CD14-positive monocyte (primary cell): ENCODE measurements at regions not wholly inside any gene's neighbourhood (a gene's known extent, or its start where the extent isn't known, plus 50 kb on each side); places are given as distances from the start of the nearest gene placed in this dataset.

Source experiments
- DNase-seq, 3 donors: peaks; one replicate each; pipeline ENCODE4 v3.0.0-alpha.2; 2011 to 2022
- H2AFZ ChIP-seq: 2 replicates; pipeline ENCODE4 v1.6.0; 2012; ENCODE audit warnings: mild to moderate bottlenecking, low read depth, low read length, inconsistent platforms; ENCODE audit not compliant: insufficient read depth, poor library complexity, severe bottlenecking
- H3K27ac ChIP-seq, 2 donors: 1 replicate in 1 of 2; 2 replicates in 1 of 2; pipeline ENCODE4 v1.5.1; 2012 to 2013; ENCODE audit warnings: low read length in 2 of 2, control low read depth in 1 of 2, inconsistent platforms in 1 of 2, low read depth in 1 of 2, mild to moderate bottlenecking in 1 of 2
- H3K27me3 ChIP-seq, 2 donors: one replicate each; pipeline versions ENCODE4 v1.6.0 to v1.6.1; 2011 to 2013; ENCODE audit warnings: low read length in 2 of 2; ENCODE audit not compliant: control insufficient read depth in 2 of 2, insufficient read depth in 2 of 2
- H3K36me3 ChIP-seq, 2 donors: replicated peaks in 1 of 2; 1 replicate in 1 of 2; 2 replicates in 1 of 2; pipeline versions ENCODE4 v1.5.1 to v1.6.1; 2012 to 2013; ENCODE audit warnings: low read length in 2 of 2, control low read depth in 1 of 2, inconsistent platforms in 1 of 2, mild to moderate bottlenecking in 1 of 2; ENCODE audit not compliant: insufficient read depth in 2 of 2, control insufficient read depth in 1 of 2
- H3K4me1 ChIP-seq, 2 donors: 1 replicate in 1 of 2; 2 replicates in 1 of 2; pipeline versions ENCODE4 v1.5.1 to v1.6.1; 2012 to 2013; ENCODE audit warnings: low read length in 2 of 2, control low read depth in 1 of 2, inconsistent platforms in 1 of 2, mild to moderate bottlenecking in 1 of 2, moderate library complexity in 1 of 2; ENCODE audit not compliant: insufficient read depth in 2 of 2, control insufficient read depth in 1 of 2
- H3K4me2 ChIP-seq: replicated peaks from 2 replicates; pipeline ENCODE3; 2012; ENCODE audit warnings: low read length, moderate library complexity, mild to moderate bottlenecking; ENCODE audit not compliant: poor library complexity, severe bottlenecking; ENCODE audit errors: extremely low read depth
- H3K4me3 ChIP-seq, 3 experiments: fragments of 200-600 bp in 1 of 3; sonication (generic) in 1 of 3; replicated peaks in 1 of 3; 1 replicate in 2 of 3; 2 replicates in 1 of 3; pipeline ENCODE4 v1.5.1; 2011 to 2013; ENCODE audit warnings: low read length in 3 of 3, mild to moderate bottlenecking in 3 of 3, control low read depth in 2 of 3, low read depth in 2 of 3, inconsistent platforms in 1 of 3, moderate library complexity in 1 of 3
- H3K79me2 ChIP-seq: 2 replicates; pipeline ENCODE4 v1.6.0; 2012; ENCODE audit warnings: mild to moderate bottlenecking, control low read depth, inconsistent platforms, low read length, moderate library complexity; ENCODE audit not compliant: insufficient read depth
- H3K9ac ChIP-seq: 2 replicates; pipeline ENCODE4 v1.6.0; 2017; ENCODE audit warnings: low read length, mild to moderate bottlenecking; ENCODE audit not compliant: insufficient read depth, poor library complexity, severe bottlenecking
- H3K9me3 ChIP-seq, 2 donors: replicated peaks in 1 of 2; 1 replicate in 1 of 2; 2 replicates in 1 of 2; pipeline versions ENCODE4 v1.5.1 to v1.6.1; 2012 to 2013; ENCODE audit warnings: low read length in 2 of 2, control low read depth in 1 of 2; ENCODE audit not compliant: control insufficient read depth in 1 of 2, insufficient read depth in 1 of 2
- H4K20me1 ChIP-seq: 2 replicates; pipeline ENCODE4 v1.6.0; 2012; ENCODE audit warnings: mild to moderate bottlenecking, low read length, control low read depth, moderate library complexity; ENCODE audit not compliant: insufficient read depth
- H3K27ac Mint-ChIP-seq, 7 donors: one replicate each; pipeline ENCODE4 v1.8.0; 2020; ENCODE audit warnings: mild to moderate bottlenecking in 7 of 7, mixed read lengths in 7 of 7, moderate library complexity in 6 of 7, inconsistent platforms in 2 of 7
- H3K27me3 Mint-ChIP-seq, 3 donors: one replicate each; pipeline ENCODE4 v1.8.0; 2021 to 2022; ENCODE audit warnings: low read depth in 3 of 3, mild to moderate bottlenecking in 3 of 3, mixed read lengths in 3 of 3, moderate library complexity in 3 of 3, inconsistent platforms in 1 of 3
- H3K36me3 Mint-ChIP-seq, 2 donors: one replicate each; pipeline ENCODE4 v1.8.0; 2020; ENCODE audit warnings: mixed read lengths in 2 of 2, inconsistent platforms in 1 of 2, mild to moderate bottlenecking in 1 of 2
- H3K4me1 Mint-ChIP-seq: one replicate; pipeline ENCODE4 v1.8.0; 2020; ENCODE audit warnings: mild to moderate bottlenecking, mixed read lengths
- H3K4me3 Mint-ChIP-seq, 2 donors: one replicate each; pipeline ENCODE4 v1.8.0; 2020; ENCODE audit warnings: mild to moderate bottlenecking in 2 of 2, mixed read lengths in 2 of 2, moderate library complexity in 1 of 2
- H3K9me3 Mint-ChIP-seq, 7 donors: one replicate each; pipeline ENCODE4 v1.8.0; 2020 to 2022; ENCODE audit warnings: mixed read lengths in 7 of 7, mild to moderate bottlenecking in 6 of 7, moderate library complexity in 6 of 7, inconsistent platforms in 2 of 7
- WGBS: methylation state at CpG from one replicate; pipeline ENCODE4 v1.1.5; 2013; ENCODE audit warnings: missing lambda C conversion rate; ENCODE audit not compliant: insufficient coverage; 5-methylcytosine and 5-hydroxymethylcytosine counted together
- intact Hi-C, 2 donors: fragments of 100-400 bp; cut with micrococcal nuclease; formaldehyde crosslinking; loops; one replicate each; pipeline versions ENCODE4 v1.15.0 to v1.15.1; 2023
- TF ChIP-seq, protein P1 (sequence below): fragments of 200-600 bp; IDR thresholded peaks from one replicate; pipeline ENCODE4 v1.8.0; 2022; ENCODE audit warnings: antibody characterized with exemption, mild to moderate bottlenecking

DNA sequence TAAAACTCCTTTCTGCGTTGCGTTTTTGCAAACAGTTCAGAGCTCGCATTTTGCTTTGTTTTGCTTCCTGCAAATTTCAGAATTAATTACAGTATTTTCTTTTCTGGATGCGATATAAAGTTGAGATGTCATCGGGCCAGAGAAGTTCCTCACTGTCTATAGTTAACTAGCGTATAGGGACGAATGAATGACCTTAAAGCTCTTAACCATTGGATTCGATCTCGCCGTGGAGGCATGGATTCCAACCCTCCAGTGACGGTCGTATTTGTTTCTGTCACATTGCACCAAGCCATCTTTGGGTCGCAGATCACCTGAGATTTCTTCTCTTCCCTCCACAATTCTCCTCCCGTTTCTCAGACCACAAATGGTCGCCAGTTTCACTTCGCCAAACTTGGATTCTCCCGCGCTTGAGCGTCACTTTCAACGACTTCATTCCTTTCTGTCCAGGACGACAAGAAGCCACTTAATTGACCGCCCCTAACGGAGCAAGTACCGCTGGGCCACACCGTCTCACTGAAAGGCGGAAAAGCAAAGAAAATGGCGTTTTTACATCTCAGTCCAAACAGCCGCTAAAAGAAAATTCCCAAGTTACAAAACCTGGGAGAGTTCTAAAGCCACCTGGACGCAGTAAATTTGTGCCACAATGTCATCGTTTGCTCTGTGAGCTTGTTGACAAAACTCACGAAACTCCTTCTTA is 85.3 kb upstream of the ZNF184 start:
- H3K4me1 ChIP-seq, result no peaks in the 10 kb centered on the region
- no peaks in the 10 kb centered on the region for H3K36me3 ChIP-seq
- no peak overlapping the region for H3K9ac ChIP-seq
- no peaks in the 10 kb centered on the region for H3K79me2 ChIP-seq
- H3K27ac ChIP-seq, result no peak overlapping the region
- no peak for DNase-seq
- Mint-ChIP-seq H3K4me1 (peaks cover 6% of the 10 kb centered on the region), H3K27ac (no peak overlapping the region), H3K27me3 (peaks cover 83 to 91% (median 87%) of the 10 kb centered on the region in 3 donors), H3K4me3 (peak overlapping the region in 1 of 2 donors; percentile 82), H3K36me3 (peaks cover 0 to 2% of the 10 kb centered on the region in 2 donors), H3K9me3 (peaks cover 4 to 67% (median 46%) of the 10 kb centered on the region in 7 donors)
- H3K9me3 ChIP-seq, result peaks cover 17 to 40% of the 10 kb centered on the region in 2 donors
- WGBS, result 3% methylated on average over 26 of the region's 31 CpGs
- peaks cover 55 to 100% of the 10 kb centered on the region in 2 donors for H3K27me3 ChIP-seq
- TF ChIP-seq, protein P1, sequence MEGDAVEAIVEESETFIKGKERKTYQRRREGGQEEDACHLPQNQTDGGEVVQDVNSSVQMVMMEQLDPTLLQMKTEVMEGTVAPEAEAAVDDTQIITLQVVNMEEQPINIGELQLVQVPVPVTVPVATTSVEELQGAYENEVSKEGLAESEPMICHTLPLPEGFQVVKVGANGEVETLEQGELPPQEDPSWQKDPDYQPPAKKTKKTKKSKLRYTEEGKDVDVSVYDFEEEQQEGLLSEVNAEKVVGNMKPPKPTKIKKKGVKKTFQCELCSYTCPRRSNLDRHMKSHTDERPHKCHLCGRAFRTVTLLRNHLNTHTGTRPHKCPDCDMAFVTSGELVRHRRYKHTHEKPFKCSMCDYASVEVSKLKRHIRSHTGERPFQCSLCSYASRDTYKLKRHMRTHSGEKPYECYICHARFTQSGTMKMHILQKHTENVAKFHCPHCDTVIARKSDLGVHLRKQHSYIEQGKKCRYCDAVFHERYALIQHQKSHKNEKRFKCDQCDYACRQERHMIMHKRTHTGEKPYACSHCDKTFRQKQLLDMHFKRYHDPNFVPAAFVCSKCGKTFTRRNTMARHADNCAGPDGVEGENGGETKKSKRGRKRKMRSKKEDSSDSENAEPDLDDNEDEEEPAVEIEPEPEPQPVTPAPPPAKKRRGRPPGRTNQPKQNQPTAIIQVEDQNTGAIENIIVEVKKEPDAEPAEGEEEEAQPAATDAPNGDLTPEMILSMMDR, result no peak
- H3K4me3 ChIP-seq, result no peak overlapping the region
- H2AFZ ChIP-seq, result no peak overlapping the region
- H3K4me2 ChIP-seq, result no peak overlapping the region
- H4K20me1 ChIP-seq, result no peaks in the 10 kb centered on the region
- intact Hi-C loops, result no loop called here

DNA sequence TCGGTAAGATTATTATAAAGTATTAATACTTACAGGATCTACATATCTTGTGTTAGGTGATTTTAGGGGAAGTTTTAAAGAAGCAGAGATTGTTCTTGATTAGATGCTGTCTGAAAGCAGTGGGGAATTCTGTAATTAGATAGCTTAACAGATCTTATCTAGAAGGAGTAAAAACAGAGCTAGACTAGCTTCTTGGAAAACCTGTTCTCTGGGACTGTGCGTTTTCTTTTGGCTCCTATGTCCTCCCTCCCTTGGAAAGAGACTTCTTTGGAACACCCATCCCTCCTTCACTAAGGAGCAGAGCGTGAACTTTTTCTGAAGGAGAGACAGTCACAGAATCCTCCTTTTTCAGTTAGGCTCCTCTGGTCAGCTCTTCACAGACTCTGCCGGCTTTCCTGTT is 83.5 kb upstream of the ZNF184 start:
- Histone ChIP-seq H2AFZ (no peak overlapping the region), H3K36me3 (no peaks in the 10 kb centered on the region), H3K9me3 (peaks cover 13 to 53% of the 10 kb centered on the region in 2 donors), H3K4me3 (no peak overlapping the region), H3K4me2 (no peak overlapping the region), H3K27me3 (peaks cover 54 to 100% of the 10 kb centered on the region in 2 donors), H4K20me1 (no peaks in the 10 kb centered on the region), H3K9ac (no peak overlapping the region), H3K79me2 (no peaks in the 10 kb centered on the region), H3K27ac (no peak overlapping the region), H3K4me1 (no peaks in the 10 kb centered on the region)
- H3K27me3 Mint-ChIP-seq, result peaks cover 84 to 91% (median 91%) of the 10 kb centered on the region in 3 donors
- intact Hi-C loops, result no loop called here
- H3K4me1 Mint-ChIP-seq, result peaks cover 6% of the 10 kb centered on the region
- peaks cover 4 to 73% (median 53%) of the 10 kb centered on the region in 7 donors for H3K9me3 Mint-ChIP-seq
- TF ChIP-seq, protein P1, result no peak
- WGBS, result 10% methylated on average over 2 of the region's 4 CpGs
- no peak for DNase-seq
- no peak overlapping the region for H3K27ac Mint-ChIP-seq
- peak overlapping the region in 1 of 2 donors; percentile 82 for H3K4me3 Mint-ChIP-seq
- peaks cover 0 to 4% of the 10 kb centered on the region in 2 donors for H3K36me3 Mint-ChIP-seq
